ENCODE measurements at regions not wholly inside any gene's neighbourhood (a gene's known extent, or its start where the extent isn't known, plus 50 kb on each side); places are given as distances from the start of the nearest gene placed in this dataset.

DNA sequence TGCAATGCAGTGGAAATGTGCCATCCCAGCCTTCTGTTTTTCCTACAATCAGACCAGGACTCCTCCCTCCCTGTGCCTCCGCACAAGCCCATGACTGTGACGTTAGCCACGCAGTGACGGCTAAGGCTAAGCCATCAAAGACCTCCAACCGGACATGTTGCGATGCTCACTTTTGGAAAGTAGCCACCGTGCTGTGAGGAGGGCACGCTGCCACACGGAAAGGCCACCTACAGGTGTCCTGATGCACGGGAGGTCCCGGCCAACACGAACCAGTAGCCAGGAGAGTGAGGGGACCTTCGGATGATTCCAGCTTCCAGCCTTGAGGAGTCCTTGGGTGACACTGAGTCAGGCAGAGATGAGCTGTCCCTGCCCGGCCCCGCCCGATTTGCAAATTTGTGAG lies 53.9 kb downstream of the FOXL1 start:
- no peak overlapping the region for H3K4me3 ChIP-seq (ENCODE audit: low read length)
- TF ChIP-seq, protein P1, sequence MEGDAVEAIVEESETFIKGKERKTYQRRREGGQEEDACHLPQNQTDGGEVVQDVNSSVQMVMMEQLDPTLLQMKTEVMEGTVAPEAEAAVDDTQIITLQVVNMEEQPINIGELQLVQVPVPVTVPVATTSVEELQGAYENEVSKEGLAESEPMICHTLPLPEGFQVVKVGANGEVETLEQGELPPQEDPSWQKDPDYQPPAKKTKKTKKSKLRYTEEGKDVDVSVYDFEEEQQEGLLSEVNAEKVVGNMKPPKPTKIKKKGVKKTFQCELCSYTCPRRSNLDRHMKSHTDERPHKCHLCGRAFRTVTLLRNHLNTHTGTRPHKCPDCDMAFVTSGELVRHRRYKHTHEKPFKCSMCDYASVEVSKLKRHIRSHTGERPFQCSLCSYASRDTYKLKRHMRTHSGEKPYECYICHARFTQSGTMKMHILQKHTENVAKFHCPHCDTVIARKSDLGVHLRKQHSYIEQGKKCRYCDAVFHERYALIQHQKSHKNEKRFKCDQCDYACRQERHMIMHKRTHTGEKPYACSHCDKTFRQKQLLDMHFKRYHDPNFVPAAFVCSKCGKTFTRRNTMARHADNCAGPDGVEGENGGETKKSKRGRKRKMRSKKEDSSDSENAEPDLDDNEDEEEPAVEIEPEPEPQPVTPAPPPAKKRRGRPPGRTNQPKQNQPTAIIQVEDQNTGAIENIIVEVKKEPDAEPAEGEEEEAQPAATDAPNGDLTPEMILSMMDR (conservative IDR thresholded peaks at IDR 0.05; ENCODE audit: low read depth, low read length): no peak
- DNase-seq (ENCODE audit: low read depth): no peak

DNA sequence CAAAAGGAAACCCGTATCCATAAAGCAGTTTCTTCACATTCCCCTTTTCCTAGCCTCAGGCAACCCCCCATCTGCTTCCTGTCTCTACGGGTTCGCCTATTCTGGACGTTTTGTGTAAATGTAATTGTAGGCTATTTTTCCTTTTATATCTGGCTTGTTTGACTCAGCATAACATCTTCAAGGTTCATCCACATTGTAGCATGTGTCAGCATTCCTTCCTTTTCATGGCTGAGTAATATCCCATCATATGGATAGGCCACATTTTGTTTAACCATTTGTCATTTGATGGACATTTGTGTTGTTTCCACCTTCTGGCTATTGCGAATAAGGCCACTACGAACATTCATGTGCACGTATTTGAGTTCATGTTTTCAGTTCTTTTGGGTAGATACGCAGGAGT lies 54.6 kb downstream of the FOXL1 start:
- TF ChIP-seq, protein P1 (conservative IDR thresholded peaks at IDR 0.05; ENCODE audit: low read depth, low read length): no peak
- DNase-seq (ENCODE audit: low read depth): no peak
- H3K4me3 ChIP-seq (ENCODE audit: low read length): no peak overlapping the region

GRCh38 chr16:86634292-86634691 lies 55.9 kb downstream of the FOXL1 start:
- H3K4me3 ChIP-seq (ENCODE audit: low read length): no peak overlapping the region
- TF ChIP-seq, protein P1 (conservative IDR thresholded peaks at IDR 0.05; ENCODE audit: low read depth, low read length): no peak
- DNase-seq (ENCODE audit: low read depth): no peak

DNA sequence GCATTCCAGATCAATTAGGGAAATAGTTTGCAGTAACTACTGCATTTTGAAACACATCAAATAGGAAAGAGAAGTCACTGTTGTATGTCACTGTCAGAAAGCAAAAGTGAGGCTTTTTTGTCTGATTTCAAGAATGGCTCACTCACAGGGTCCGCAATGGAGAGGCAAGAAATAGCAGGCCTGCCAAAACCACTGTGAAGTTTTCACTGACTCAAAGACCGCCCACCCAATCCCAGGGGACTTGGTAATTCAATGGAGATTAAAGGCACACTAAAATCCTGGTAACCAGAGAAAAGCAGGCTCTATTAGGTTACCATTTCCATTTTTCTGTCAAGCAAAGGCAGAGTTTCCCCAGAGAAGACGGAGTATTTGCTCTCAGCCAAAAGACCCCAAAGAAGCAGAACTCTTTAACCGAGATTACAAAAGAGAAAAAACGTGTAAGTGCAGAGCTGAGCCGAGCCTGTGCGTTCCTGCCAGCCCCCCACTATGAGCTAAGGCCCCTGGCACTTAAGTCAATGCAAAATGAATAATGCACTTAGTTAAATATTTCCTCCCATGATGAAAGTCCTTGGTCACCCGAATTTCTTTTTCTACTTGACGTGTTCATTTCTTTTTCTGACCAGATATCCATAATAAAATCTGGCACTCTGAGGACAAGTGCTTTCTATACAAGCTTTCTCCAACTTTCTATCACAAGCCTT lies 57.0 kb downstream of the FOXL1 start:
- no peak overlapping the region for H3K4me3 ChIP-seq (ENCODE audit: low read length)
- DNase-seq (ENCODE audit: low read depth): no peak
- TF ChIP-seq, protein P1 (conservative IDR thresholded peaks at IDR 0.05; ENCODE audit: low read depth, low read length): no peak

DNA sequence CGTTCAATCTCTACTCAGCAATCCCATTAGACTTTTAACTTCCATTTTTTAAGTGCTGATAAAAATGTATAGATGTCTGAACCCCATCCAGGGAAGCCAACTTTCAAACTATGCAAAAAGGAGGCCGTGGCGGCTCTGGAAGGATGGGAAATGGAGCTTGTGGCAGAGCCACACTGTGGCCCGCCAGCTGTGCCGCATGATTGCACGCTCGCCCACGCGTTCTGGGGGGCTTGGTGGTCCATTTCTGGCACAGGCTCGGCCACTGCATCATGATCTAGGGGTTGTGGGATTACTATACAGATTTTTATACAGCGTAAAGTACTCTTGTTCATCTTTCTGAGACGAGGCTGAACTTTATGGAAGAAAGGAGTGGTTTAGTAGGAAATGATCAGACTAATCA lies 57.6 kb downstream of the FOXL1 start:
- TF ChIP-seq, protein P1 (conservative IDR thresholded peaks at IDR 0.05; ENCODE audit: low read depth, low read length): no peak
- DNase-seq (ENCODE audit: low read depth): no peak
- no peak overlapping the region for H3K4me3 ChIP-seq (ENCODE audit: low read length)

DNA sequence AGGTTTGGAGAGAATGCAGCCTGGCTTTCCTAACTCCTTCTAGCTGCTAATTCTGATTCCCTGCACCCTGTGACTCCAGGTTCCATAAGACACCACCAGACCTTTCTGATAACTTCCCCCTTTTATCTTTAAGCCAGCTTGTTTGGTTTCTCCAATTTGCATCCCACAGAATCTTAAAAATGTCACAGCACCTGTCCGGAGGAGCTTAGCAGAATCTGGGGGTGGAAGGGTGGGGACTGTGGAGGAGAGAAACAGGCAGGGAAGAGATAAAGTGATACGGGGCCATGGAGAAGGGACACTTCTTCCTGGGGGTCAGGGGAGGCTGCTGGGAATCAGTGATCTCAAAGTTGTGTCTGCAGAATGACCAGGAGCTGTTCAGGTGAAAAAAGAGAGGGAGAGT lies 59.4 kb downstream of the FOXL1 start:
- DNase-seq (ENCODE audit: low read depth): no peak
- TF ChIP-seq, protein P1 (conservative IDR thresholded peaks at IDR 0.05; ENCODE audit: low read depth, low read length): no peak
- H3K4me3 ChIP-seq (ENCODE audit: low read length): no peak overlapping the region

DNA sequence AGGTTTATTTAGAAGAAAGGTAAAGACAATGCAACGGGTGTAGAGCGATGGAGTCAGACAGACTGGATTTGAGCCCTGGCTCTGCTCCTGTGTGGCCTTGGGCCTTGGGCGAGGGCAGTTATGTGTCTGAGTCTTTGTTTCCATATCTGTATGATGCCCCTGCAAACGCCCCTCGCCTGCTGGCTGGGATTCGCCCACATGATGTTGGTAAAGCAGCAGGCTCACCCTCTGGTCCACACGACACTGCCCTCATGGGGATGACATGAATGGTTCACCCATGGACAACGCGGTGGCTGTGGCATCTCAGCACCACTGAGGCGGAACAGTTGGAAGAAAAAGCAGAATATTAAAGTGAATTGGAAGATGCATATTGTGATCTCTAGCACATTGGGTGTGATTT lies 60.3 kb downstream of the FOXL1 start:
- no peak for DNase-seq (ENCODE audit: low read depth)
- no peak overlapping the region for H3K4me3 ChIP-seq (ENCODE audit: low read length)
- TF ChIP-seq, protein P1 (conservative IDR thresholded peaks at IDR 0.05; ENCODE audit: low read depth, low read length): no peak
